Stomach (tissue), 8 donors: ENCODE measurements at regions not wholly inside any gene's neighbourhood (a gene's known extent, or its start where the extent isn't known, plus 50 kb on each side); places are given as distances from the start of the nearest gene placed in this dataset.

Source experiments
- DNase-seq, 2 donors: peaks; one replicate each; pipeline versions ENCODE4 v3.0.0 to v3.0.0-alpha.2; 2013 to 2019
- H3K27ac ChIP-seq, 5 donors: fragments of 200-600 bp in 4 of 5; sonication (generic) in 4 of 5; one replicate each; pipeline ENCODE4 v1.5.1; 2013 to 2019; ENCODE audit warnings: mild to moderate bottlenecking in 1 of 5, moderate library complexity in 1 of 5
- H3K27me3 ChIP-seq, 3 donors: fragments of 200-600 bp; sonication (generic); one replicate each; pipeline ENCODE4 v1.5.1; 2017 to 2019; ENCODE audit warnings: mixed run types in 1 of 3
- H3K36me3 ChIP-seq, 4 donors: fragments of 200-600 bp; sonication (generic); 1 replicate in 3 of 4; 2 replicates in 1 of 4; pipeline ENCODE4 v1.5.1; 2016 to 2019
- H3K4me1 ChIP-seq, 4 donors: fragments of 200-600 bp; sonication (generic); one replicate each; pipeline ENCODE4 v1.5.1; 2016 to 2019
- H3K4me3 ChIP-seq, 4 donors: fragments of 200-600 bp; sonication (generic) in 3 of 4; one replicate each; pipeline ENCODE4 v1.5.1; 2016 to 2019; ENCODE audit warnings: mild to moderate bottlenecking in 1 of 4
- H3K9me3 ChIP-seq, 4 donors: fragments of 200-600 bp; sonication (generic); one replicate each; pipeline ENCODE4 v1.5.1; 2016 to 2019
- EP300 ChIP-seq: sonication (generic); formaldehyde crosslinking; IDR thresholded peaks from one replicate; pipeline ENCODE4 v1.6.1; 2017; ENCODE audit warnings: antibody characterized with exemption
- POLR2A ChIP-seq, 4 donors: fragments of 450-650 bp; IDR thresholded peaks; one replicate each; pipeline ENCODE4 v1.6.1; 2016; ENCODE audit warnings: antibody characterized with exemption in 4 of 4, control low read depth in 2 of 4, mild to moderate bottlenecking in 1 of 4, moderate library complexity in 1 of 4
- POLR2AphosphoS5 ChIP-seq, 3 donors: sonication (generic); formaldehyde crosslinking; IDR thresholded peaks; one replicate each; pipeline ENCODE4 v1.6.1; 2016; ENCODE audit warnings: antibody characterized with exemption in 3 of 3
- WGBS, 5 donors: extraction: QIAGEN DNeasy Blood & Tissue Kit in 3 of 5; methylation state at CpG; one replicate each; pipeline versions ENCODE4 v1.1.5 to v1.1.7; 2013 to 2018; 5-methylcytosine and 5-hydroxymethylcytosine counted together
- intact Hi-C: fragments of 100-400 bp; cut with DNase I; formaldehyde crosslinking; loops from one replicate; pipeline ENCODE4 v1.15.1; 2023; ENCODE audit warnings: low total_unique reads
- TF ChIP-seq, protein P1 (sequence below), 7 experiments: fragments of 450-650 bp in 4 of 7; fragments of 200-600 bp in 3 of 7; sonication (generic) in 3 of 7; IDR thresholded peaks; one replicate each; pipeline ENCODE4 v1.5.1; 2016 to 2019; ENCODE audit warnings: antibody characterized with exemption in 7 of 7, control low read depth in 2 of 7, mild to moderate bottlenecking in 1 of 7
- donor health status: healthy with polysubstance abuse.
- donor health status: Bipolar disorder and iron deficiency.
- donor health status: healthy.

DNA sequence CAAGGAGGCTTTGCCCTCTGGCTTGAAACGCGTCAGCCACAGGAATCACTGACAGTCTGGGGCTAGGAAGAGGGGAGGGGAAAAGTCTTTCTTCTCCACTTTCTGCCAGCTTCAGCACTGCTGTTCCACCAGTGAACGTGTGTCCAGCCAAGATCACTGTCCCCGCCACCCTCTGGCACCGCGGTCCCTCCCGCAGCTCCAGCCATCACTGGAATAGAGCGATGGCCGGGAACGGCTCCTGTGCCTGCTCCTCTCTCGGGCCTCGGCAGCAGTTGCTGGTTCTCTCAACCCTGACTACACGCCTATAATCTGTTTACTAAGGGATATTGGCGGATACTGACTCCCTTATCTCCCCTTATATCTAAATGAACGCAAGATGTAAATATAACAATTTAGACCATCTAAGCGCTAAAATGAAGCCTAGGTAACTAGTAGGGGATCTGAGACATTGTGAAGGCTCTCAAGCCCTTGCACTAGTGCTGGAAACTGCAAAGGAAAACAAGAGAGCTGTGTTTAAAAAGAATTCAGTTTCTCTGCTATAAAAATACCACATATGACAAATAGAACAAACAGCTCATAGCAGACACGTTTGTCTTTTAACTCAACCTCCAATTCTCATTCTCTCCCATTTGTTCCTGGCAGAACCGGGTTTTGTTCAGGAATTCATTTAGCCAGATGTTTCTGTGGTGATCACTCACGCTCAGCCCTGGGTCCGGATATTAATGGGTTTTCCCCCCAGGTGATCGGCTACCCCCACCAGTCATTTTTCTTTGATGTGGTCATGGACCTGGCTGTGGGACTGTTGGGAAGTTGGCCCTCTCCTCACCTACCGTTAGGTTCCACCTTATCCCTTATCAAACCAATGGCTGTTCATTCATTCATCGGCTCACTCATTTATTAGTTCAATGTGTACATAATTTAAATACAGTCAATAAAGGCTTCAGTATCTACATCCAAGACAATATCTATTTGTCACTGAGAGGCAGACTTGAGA, 149.8 kb downstream of the MED10 start:
- 64 to 75% (median 66%) methylated on average over 23 of the region's 23 CpGs for WGBS, 5 donors
- no peak for TF ChIP-seq POLR2AphosphoS5 (IDR thresholded peaks at IDR 0.05)
- TF ChIP-seq, protein P1, sequence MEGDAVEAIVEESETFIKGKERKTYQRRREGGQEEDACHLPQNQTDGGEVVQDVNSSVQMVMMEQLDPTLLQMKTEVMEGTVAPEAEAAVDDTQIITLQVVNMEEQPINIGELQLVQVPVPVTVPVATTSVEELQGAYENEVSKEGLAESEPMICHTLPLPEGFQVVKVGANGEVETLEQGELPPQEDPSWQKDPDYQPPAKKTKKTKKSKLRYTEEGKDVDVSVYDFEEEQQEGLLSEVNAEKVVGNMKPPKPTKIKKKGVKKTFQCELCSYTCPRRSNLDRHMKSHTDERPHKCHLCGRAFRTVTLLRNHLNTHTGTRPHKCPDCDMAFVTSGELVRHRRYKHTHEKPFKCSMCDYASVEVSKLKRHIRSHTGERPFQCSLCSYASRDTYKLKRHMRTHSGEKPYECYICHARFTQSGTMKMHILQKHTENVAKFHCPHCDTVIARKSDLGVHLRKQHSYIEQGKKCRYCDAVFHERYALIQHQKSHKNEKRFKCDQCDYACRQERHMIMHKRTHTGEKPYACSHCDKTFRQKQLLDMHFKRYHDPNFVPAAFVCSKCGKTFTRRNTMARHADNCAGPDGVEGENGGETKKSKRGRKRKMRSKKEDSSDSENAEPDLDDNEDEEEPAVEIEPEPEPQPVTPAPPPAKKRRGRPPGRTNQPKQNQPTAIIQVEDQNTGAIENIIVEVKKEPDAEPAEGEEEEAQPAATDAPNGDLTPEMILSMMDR (IDR thresholded peaks at IDR 0.05): no peak
- no peak for TF ChIP-seq POLR2A (IDR thresholded peaks at IDR 0.05)
- TF ChIP-seq EP300: no peak
- intact Hi-C loops: no loop called here
- H3K27me3 ChIP-seq: no peaks in the 10 kb centered on the region
- no peak overlapping the region for H3K4me3 ChIP-seq
- H3K9me3 ChIP-seq: peaks cover 0 to 4% (median 0%) of the 10 kb centered on the region in 4 donors
- no peak for DNase-seq
- no peaks in the 10 kb centered on the region for H3K36me3 ChIP-seq
- no peaks in the 10 kb centered on the region for H3K4me1 ChIP-seq
- H3K27ac ChIP-seq: no peak overlapping the region

DNA sequence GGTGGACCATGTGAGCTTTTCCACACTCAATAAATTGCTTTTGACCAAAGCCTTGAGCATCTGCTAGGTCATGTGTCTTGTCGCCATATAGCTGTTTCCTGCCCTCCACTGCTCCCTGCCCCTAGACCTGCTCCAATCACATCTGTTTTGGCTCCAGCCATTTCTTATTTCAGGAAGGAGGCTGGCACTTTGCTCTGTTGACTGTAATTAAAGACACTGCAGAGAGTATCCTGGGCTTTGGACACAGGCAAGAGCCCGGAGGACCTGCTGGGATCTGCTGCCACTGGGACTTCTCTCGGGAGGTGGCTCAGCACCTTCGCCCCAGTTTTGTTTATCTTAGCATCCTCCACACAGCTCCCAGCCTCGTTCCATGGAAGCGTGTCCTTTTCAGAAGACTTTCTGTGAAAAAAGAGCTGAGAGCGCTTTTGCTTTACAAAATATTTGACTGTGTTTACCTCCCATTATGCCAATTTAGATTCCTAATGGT, 153.2 kb downstream of the MED10 start:
- Histone ChIP-seq H3K4me3 (no peak overlapping the region), H3K9me3 (peaks cover 0 to 6% (median 0%) of the 10 kb centered on the region in 4 donors), H3K36me3 (no peaks in the 10 kb centered on the region), H3K27me3 (no peaks in the 10 kb centered on the region), H3K27ac (no peak overlapping the region), H3K4me1 (no peaks in the 10 kb centered on the region)
- WGBS, 5 donors: 69 to 80% (median 73%) methylated on average over 7 of the region's 7 CpGs
- intact Hi-C loops: no loop called here
- DNase-seq: no peak
- no peak for TF ChIP-seq POLR2A (IDR thresholded peaks at IDR 0.05)
- TF ChIP-seq EP300: no peak
- TF ChIP-seq, protein P1 (IDR thresholded peaks at IDR 0.05): no peak
- TF ChIP-seq POLR2AphosphoS5 (IDR thresholded peaks at IDR 0.05): no peak

DNA sequence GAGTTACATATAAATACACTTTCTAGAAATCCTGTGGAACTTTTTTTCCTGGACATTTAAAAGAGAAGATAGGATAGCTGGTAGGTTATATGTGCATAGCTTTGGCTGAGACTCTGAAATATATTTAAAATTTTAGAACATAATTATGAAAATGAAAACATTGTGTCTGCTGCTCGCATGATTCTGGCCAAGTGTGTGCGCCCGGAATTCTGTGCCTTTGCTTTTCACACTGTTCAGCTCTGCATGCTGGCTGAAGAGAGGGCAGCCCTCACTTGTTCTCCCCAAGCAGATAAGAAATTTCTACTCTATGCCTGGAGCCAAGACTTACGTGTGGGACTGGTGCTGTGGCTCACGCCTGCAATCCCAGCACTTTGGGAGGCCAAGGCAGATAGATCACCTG, 153.9 kb downstream of the MED10 start:
- Histone ChIP-seq H3K27me3 (no peaks in the 10 kb centered on the region), H3K9me3 (peaks cover 0 to 6% (median 0%) of the 10 kb centered on the region in 4 donors), H3K4me3 (no peak overlapping the region), H3K27ac (no peak overlapping the region), H3K36me3 (no peaks in the 10 kb centered on the region), H3K4me1 (no peaks in the 10 kb centered on the region)
- TF ChIP-seq POLR2A (IDR thresholded peaks at IDR 0.05) (no peak), POLR2AphosphoS5 (IDR thresholded peaks at IDR 0.05) (no peak), EP300 (no peak)
- TF ChIP-seq, protein P1 (IDR thresholded peaks at IDR 0.05): no peak
- WGBS, 5 donors: 82 to 88% (median 84%) methylated on average over 5 of the region's 5 CpGs
- intact Hi-C loops: no loop called here
- no peak for DNase-seq

DNA sequence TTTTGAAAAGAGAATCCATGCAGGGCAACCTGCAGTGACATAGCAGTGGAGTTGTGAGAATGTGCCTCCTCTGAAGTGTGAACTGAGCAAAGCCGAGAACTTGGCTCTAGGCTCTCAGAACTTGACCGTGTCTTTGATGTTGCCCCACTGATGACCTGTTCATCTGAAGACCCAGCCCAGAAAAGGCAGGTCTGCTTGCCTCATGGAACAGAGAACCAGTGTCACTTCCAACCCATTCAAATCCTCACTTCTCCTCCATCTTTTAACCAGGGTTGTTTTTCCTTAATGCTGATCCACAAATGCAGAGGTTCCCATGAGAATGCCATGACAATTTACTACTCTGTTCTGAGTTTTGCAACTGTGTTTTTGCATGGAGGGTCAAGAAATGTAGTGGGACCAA, 155.4 kb downstream of the MED10 start:
- TF ChIP-seq, protein P1 (IDR thresholded peaks at IDR 0.05): no peak
- TF ChIP-seq EP300 (no peak), POLR2A (IDR thresholded peaks at IDR 0.05) (no peak), POLR2AphosphoS5 (IDR thresholded peaks at IDR 0.05) (no peak)
- WGBS, 5 donors: 86 to 94% (median 89%) methylated on average over 2 of the region's 2 CpGs
- intact Hi-C loops: no loop called here
- Histone ChIP-seq H3K36me3 (no peaks in the 10 kb centered on the region), H3K27ac (no peak overlapping the region), H3K4me3 (no peak overlapping the region), H3K27me3 (no peaks in the 10 kb centered on the region), H3K4me1 (no peaks in the 10 kb centered on the region), H3K9me3 (peaks cover 0 to 6% (median 0%) of the 10 kb centered on the region in 4 donors)
- DNase-seq: no peak
